ENCODE measurements at regions not wholly inside any gene's neighbourhood (a gene's known extent, or its start where the extent isn't known, plus 50 kb on each side); places are given as distances from the start of the nearest gene placed in this dataset.

DNA sequence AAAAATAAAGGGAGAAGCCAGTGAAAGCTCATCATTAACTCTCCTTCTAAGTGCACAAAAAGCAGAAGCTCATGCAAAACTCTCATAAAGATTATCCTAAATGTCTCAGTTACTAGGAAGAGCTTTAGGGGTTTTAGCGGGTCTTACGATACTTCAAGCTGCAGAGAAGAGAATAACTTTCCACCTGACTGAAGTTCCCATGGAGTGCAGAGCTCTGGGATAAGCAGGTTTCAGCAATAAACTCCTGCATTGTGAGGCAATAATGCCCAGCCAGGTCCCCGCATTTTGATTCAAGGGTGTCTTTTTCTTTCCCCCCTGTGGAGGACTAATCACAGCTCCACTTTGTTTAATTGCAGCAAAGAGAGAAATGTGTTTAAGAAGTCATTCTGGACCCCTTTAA is 241.9 kb upstream of the SP8 start:
- TF ChIP-seq POLR2A (IDR thresholded peaks at IDR 0.05; ENCODE audit: low read depth, low read length), result no peak
- TF ChIP-seq, protein P1, sequence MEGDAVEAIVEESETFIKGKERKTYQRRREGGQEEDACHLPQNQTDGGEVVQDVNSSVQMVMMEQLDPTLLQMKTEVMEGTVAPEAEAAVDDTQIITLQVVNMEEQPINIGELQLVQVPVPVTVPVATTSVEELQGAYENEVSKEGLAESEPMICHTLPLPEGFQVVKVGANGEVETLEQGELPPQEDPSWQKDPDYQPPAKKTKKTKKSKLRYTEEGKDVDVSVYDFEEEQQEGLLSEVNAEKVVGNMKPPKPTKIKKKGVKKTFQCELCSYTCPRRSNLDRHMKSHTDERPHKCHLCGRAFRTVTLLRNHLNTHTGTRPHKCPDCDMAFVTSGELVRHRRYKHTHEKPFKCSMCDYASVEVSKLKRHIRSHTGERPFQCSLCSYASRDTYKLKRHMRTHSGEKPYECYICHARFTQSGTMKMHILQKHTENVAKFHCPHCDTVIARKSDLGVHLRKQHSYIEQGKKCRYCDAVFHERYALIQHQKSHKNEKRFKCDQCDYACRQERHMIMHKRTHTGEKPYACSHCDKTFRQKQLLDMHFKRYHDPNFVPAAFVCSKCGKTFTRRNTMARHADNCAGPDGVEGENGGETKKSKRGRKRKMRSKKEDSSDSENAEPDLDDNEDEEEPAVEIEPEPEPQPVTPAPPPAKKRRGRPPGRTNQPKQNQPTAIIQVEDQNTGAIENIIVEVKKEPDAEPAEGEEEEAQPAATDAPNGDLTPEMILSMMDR (IDR thresholded peaks at IDR 0.05; ENCODE audit: extremely low read depth in 1 of 2, insufficient read depth in 1 of 2, low read depth in 1 of 2, low read length in 2 of 2), result no peak
- no peak for TF ChIP-seq JUN (IDR thresholded peaks at IDR 0.05; ENCODE audit: borderline replicate concordance, insufficient read depth, insufficient read length, low read depth)
- TF ChIP-seq EZH2 (IDR thresholded peaks at IDR 0.05; ENCODE audit: borderline replicate concordance, low read depth, low read length, severe bottlenecking), result no peak

Measured in endothelial cell of umbilical vein (primary cell).